ENCODE measurements at regions not wholly inside any gene's neighbourhood (a gene's known extent, or its start where the extent isn't known, plus 50 kb on each side); places are given as distances from the start of the nearest gene placed in this dataset.

- H3K4me2 ChIP-seq (ENCODE audit: low read length) = no peak overlapping the region
- H3K4me1 ChIP-seq (ENCODE audit: low read length) = no peaks in the 10 kb centered on the region
- no peak for TF ChIP-seq EZH2phosphoT487 (IDR thresholded peaks at IDR 0.05; ENCODE audit: low read depth)
- no peak for TF ChIP-seq CTCF (IDR thresholded peaks at IDR 0.05; ENCODE audit: low read depth, low read length)
- H3K79me2 ChIP-seq (ENCODE audit: low read length) = no peaks in the 10 kb centered on the region
- no peaks in the 10 kb centered on the region for H3K9me3 ChIP-seq (ENCODE audit: insufficient read depth, low read length)
- no peaks in the 10 kb centered on the region for H3K36me3 ChIP-seq (replicated peaks; ENCODE audit: low read depth, low read length)
- H3K9ac ChIP-seq (ENCODE audit: low read length) = no peak overlapping the region
- no peak overlapping the region for H3K4me3 ChIP-seq (ENCODE audit: low read length)
- H3K27ac ChIP-seq (ENCODE audit: low read length) = no peak overlapping the region
- no peak overlapping the region for H2AFZ ChIP-seq (ENCODE audit: low read depth, low read length)
- no peaks in the 10 kb centered on the region for H3K27me3 ChIP-seq (ENCODE audit: low read depth, low read length)
- H4K20me1 ChIP-seq (ENCODE audit: insufficient read depth, low read length) = no peaks in the 10 kb centered on the region
Observed at GRCh38 chr6:68476611-68477010, 158.5 kb upstream of the ADGRB3 start.

- TF ChIP-seq CTCF (IDR thresholded peaks at IDR 0.05; ENCODE audit: low read depth, low read length) = no peak
- no peak for TF ChIP-seq EZH2phosphoT487 (IDR thresholded peaks at IDR 0.05; ENCODE audit: low read depth)
- no peaks in the 10 kb centered on the region for H4K20me1 ChIP-seq (ENCODE audit: insufficient read depth, low read length)
- H3K9me3 ChIP-seq (ENCODE audit: insufficient read depth, low read length) = no peaks in the 10 kb centered on the region
- no peak overlapping the region for H2AFZ ChIP-seq (ENCODE audit: low read depth, low read length)
- no peaks in the 10 kb centered on the region for H3K27me3 ChIP-seq (ENCODE audit: low read depth, low read length)
- H3K4me3 ChIP-seq (ENCODE audit: low read length) = no peak overlapping the region
- H3K79me2 ChIP-seq (ENCODE audit: low read length) = no peaks in the 10 kb centered on the region
- no peaks in the 10 kb centered on the region for H3K36me3 ChIP-seq (replicated peaks; ENCODE audit: low read depth, low read length)
- no peaks in the 10 kb centered on the region for H3K4me1 ChIP-seq (ENCODE audit: low read length)
- no peak overlapping the region for H3K4me2 ChIP-seq (ENCODE audit: low read length)
- H3K27ac ChIP-seq (ENCODE audit: low read length) = no peak overlapping the region
- H3K9ac ChIP-seq (ENCODE audit: low read length) = no peak overlapping the region
Observed at GRCh38 chr6:68473433-68474210, 161.5 kb upstream of the ADGRB3 start.

GRCh38 chr6:68468244-68468884, 166.7 kb upstream of the ADGRB3 start:
- H3K9me3 ChIP-seq (ENCODE audit: insufficient read depth, low read length) = no peaks in the 10 kb centered on the region
- no peaks in the 10 kb centered on the region for H3K79me2 ChIP-seq (ENCODE audit: low read length)
- H3K36me3 ChIP-seq (replicated peaks; ENCODE audit: low read depth, low read length) = no peaks in the 10 kb centered on the region
- TF ChIP-seq EZH2phosphoT487 (IDR thresholded peaks at IDR 0.05; ENCODE audit: low read depth) = no peak
- peak; percentile 68 for TF ChIP-seq CTCF (IDR thresholded peaks at IDR 0.05; ENCODE audit: low read depth, low read length)
- H3K27me3 ChIP-seq (ENCODE audit: low read depth, low read length) = no peaks in the 10 kb centered on the region
- H2AFZ ChIP-seq (ENCODE audit: low read depth, low read length) = no peak overlapping the region
- H3K27ac ChIP-seq (ENCODE audit: low read length) = no peak overlapping the region
- no peak overlapping the region for H3K4me2 ChIP-seq (ENCODE audit: low read length)
- no peaks in the 10 kb centered on the region for H3K4me1 ChIP-seq (ENCODE audit: low read length)
- H3K4me3 ChIP-seq (ENCODE audit: low read length) = no peak overlapping the region
- no peak overlapping the region for H3K9ac ChIP-seq (ENCODE audit: low read length)
- H4K20me1 ChIP-seq (ENCODE audit: insufficient read depth, low read length) = no peaks in the 10 kb centered on the region

- Histone ChIP-seq H3K27ac (ENCODE audit: low read length) (no peak overlapping the region), H4K20me1 (ENCODE audit: insufficient read depth, low read length) (no peaks in the 10 kb centered on the region), H3K4me3 (ENCODE audit: low read length) (no peak overlapping the region), H3K9ac (ENCODE audit: low read length) (no peak overlapping the region), H3K27me3 (ENCODE audit: low read depth, low read length) (no peaks in the 10 kb centered on the region), H3K79me2 (ENCODE audit: low read length) (no peaks in the 10 kb centered on the region), H3K4me2 (ENCODE audit: low read length) (no peak overlapping the region), H3K9me3 (ENCODE audit: insufficient read depth, low read length) (no peaks in the 10 kb centered on the region), H3K36me3 (replicated peaks; ENCODE audit: low read depth, low read length) (no peaks in the 10 kb centered on the region), H2AFZ (ENCODE audit: low read depth, low read length) (no peak overlapping the region), H3K4me1 (ENCODE audit: low read length) (no peaks in the 10 kb centered on the region)
- no peak for TF ChIP-seq CTCF (IDR thresholded peaks at IDR 0.05; ENCODE audit: low read depth, low read length)
- TF ChIP-seq EZH2phosphoT487 (IDR thresholded peaks at IDR 0.05; ENCODE audit: low read depth) = no peak
Observed at GRCh38 chr6:68458447-68458846, 176.6 kb upstream of the ADGRB3 start.
